Mammary epithelial cell (primary cell): ENCODE measurements at regions not wholly inside any gene's neighbourhood (a gene's known extent, or its start where the extent isn't known, plus 50 kb on each side); places are given as distances from the start of the nearest gene placed in this dataset.

Experiments used
- EZH2 ChIP-seq: IDR thresholded peaks from 2 replicates; pipeline ENCODE4 v1.6.1; 2012; ENCODE audit warnings: low read length, inconsistent platforms, borderline replicate concordance
- TF ChIP-seq, protein P1 (sequence below), 2 donors: IDR thresholded peaks in 1 of 2; conservative IDR thresholded peaks in 1 of 2; 2 replicates each; pipeline ENCODE4 v1.5.1; 2011 to 2012; ENCODE audit warnings: inconsistent platforms in 2 of 2, low read length in 2 of 2, mild to moderate bottlenecking in 2 of 2, control low read depth in 1 of 2, low read depth in 1 of 2; ENCODE audit not compliant: insufficient read depth in 1 of 2; ENCODE audit errors: extremely low read depth in 1 of 2

DNA sequence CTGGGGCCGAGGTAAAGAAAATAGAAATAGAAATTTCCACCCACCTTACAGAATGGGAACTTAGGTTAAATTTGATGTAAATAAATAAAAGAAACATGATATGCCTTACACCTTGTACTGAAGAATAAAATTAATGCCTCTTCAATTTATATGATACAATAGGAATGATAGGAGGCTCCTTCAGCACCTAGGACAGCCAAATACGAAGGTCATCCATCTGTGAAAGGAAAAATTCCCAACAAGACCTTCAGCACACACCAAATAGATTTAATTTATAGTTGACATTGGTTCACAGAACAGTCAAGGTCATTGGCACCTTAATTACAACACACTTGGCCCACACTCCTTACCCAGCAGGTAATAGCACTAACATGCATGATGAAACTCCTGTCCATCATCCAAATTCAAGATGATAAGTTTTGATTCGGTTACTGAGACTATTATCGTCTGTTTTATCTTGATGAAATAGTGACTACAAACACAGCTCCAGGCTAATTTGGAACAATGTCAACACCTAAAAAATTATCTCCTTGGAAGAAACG, 250.9 kb downstream of the SNX13 start:
- TF ChIP-seq, protein P1, sequence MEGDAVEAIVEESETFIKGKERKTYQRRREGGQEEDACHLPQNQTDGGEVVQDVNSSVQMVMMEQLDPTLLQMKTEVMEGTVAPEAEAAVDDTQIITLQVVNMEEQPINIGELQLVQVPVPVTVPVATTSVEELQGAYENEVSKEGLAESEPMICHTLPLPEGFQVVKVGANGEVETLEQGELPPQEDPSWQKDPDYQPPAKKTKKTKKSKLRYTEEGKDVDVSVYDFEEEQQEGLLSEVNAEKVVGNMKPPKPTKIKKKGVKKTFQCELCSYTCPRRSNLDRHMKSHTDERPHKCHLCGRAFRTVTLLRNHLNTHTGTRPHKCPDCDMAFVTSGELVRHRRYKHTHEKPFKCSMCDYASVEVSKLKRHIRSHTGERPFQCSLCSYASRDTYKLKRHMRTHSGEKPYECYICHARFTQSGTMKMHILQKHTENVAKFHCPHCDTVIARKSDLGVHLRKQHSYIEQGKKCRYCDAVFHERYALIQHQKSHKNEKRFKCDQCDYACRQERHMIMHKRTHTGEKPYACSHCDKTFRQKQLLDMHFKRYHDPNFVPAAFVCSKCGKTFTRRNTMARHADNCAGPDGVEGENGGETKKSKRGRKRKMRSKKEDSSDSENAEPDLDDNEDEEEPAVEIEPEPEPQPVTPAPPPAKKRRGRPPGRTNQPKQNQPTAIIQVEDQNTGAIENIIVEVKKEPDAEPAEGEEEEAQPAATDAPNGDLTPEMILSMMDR (conservative IDR thresholded peaks at IDR 0.05 in 1 of 2, IDR thresholded peaks at IDR 0.05 in 1 of 2; ENCODE audit: extremely low read depth in 1 of 2, insufficient read depth in 1 of 2, low read depth in 1 of 2, low read length in 2 of 2) = no peak
- TF ChIP-seq EZH2 = no peak
